ENCODE measurements at regions not wholly inside any gene's neighbourhood (a gene's known extent, or its start where the extent isn't known, plus 50 kb on each side); places are given as distances from the start of the nearest gene placed in this dataset.

DNA sequence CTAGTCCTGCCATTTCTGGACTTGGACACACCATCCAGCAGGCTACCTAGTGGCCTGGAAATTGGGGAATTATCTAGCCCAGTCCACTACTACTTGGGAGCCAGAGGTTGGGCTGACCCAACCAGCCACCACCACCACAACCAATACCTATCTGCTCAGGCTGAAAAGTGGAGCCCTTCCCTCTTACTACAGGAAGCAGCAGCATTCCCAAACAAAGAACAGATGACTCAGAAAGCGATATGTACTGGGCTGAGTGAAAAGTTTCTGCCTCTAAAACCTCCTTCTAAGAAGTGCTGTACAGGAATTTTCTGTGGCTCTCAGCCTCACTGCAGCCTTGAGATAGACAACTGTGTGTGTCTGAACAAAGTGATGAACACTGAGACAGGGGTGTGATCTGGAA, 279.4 kb downstream of the CDH10 start:
- no peak for TF ChIP-seq CTCF (IDR thresholded peaks at IDR 0.05; ENCODE audit: insufficient read depth, low read length, missing control alignments)
- no peak overlapping the region for H3K4me3 ChIP-seq (ENCODE audit: low read depth, low read length)
- no peak for DNase-seq (ENCODE audit: low read depth, low spot score)
- CTCF ChIA-PET, result no interaction called here
- POLR2A ChIA-PET, result no interaction called here

DNA sequence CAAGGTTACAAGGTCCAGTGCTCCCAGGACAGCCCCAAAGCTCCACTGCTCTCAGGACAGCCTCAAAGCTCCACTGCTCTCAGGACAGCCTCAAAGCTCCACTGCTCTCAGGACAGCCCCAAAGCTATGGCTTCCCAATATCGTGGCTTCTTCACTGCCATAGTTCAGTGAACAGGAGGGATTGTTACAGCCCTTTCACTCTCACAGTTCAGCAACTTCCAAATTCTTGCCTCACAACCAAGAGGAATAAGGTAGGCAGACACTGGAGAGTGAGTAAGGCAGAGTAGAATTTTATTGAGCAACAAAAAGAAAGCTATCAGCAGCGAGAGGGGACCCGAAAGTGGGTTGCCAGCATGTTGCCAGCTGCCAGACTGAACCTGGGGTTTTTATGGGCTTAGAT, 277.6 kb downstream of the CDH10 start:
- TF ChIP-seq CTCF (IDR thresholded peaks at IDR 0.05; ENCODE audit: insufficient read depth, low read length, missing control alignments), result no peak
- CTCF ChIA-PET, result no interaction called here

GRCh38 chr5:24368115-24368514, 276.7 kb downstream of the CDH10 start:
- TF ChIP-seq CTCF (IDR thresholded peaks at IDR 0.05; ENCODE audit: insufficient read depth, low read length, missing control alignments), result no peak
- no peak for DNase-seq (ENCODE audit: low read depth, low spot score)
- ChIA-PET CTCF (no interaction called here), POLR2A (no interaction called here)
- H3K4me3 ChIP-seq (ENCODE audit: low read depth, low read length), result no peak overlapping the region

More for the DNA sequence above, 277.6 kb downstream of the CDH10 start:
- POLR2A ChIA-PET, result no interaction called here
- H3K4me3 ChIP-seq (ENCODE audit: low read depth, low read length), result no peak overlapping the region
- no peak for DNase-seq (ENCODE audit: low read depth, low spot score)

DNA sequence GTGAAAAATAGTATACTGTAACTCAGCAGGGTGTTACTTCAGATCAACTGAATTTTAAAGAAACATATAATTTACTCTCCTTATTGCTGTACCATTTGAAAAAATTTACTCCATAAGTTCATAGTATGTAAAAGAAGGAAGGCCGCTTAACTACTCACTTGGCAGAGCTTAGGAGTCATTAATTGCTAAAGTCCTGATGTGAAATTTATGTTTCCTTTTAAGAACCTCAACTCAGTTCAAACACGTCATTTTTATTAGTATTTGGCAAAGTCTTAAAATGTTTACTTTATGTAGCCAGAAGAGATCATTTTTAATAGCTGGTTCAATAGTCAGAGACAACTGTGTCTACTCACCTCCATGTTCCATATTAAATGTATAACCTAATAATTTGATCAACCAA, 268.6 kb downstream of the CDH10 start:
- CTCF ChIA-PET, result no interaction called here
- POLR2A ChIA-PET, result no interaction called here
- H3K4me3 ChIP-seq (ENCODE audit: low read depth, low read length), result no peak overlapping the region
- no peak for DNase-seq (ENCODE audit: low read depth, low spot score)
- TF ChIP-seq CTCF (IDR thresholded peaks at IDR 0.05; ENCODE audit: insufficient read depth, low read length, missing control alignments), result no peak

DNA sequence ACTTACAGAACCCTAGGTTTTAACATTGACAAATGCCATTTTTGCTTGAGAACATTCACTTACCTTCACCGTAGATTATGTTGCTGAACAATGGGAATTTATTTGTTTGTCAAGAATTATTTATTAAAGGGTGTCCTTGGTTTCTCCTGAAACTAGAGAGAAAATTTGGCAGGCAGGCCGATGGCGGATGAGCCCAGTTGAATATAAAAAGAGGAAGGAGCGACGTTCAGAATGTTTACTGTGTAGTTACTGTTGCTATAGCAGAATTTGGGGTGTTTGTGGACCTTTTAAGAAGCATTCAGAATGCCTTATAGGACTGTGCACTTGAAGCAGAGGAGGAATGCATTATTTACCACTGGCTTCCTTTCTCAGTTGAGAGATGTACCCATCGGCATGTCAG, 268.2 kb downstream of the CDH10 start:
- no peak for TF ChIP-seq CTCF (IDR thresholded peaks at IDR 0.05; ENCODE audit: insufficient read depth, low read length, missing control alignments)
- no peak for DNase-seq (ENCODE audit: low read depth, low spot score)
- H3K4me3 ChIP-seq (ENCODE audit: low read depth, low read length), result no peak overlapping the region
- CTCF ChIA-PET, result no interaction called here
- POLR2A ChIA-PET, result no interaction called here

DNA sequence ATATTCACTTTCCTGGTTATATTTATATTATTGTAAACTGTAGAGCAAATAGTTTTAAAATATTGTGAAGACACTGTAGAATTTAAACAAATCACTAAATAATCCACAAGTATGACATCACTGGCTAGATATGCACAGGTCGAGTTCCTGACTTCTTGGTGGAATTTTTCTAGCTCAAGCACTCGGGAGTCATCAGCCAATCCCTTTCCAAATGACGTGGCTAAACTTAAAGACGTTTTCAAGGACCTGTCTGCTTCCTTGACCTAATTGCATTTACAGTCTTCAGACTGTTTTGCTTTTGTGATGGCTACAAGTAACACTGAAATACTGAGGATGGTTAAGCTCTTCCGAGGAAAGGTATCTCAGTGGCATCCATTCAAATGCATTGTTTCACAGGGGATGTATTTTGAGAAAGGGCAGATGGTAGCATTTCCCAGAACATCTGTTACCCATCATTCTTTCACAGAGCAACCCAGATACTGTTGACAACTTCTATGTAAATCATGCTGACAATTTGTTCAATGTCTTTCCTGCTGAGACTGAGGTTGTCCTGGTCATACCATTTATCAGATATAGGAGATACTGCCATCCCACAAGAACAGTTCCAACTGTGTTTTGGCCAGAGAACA, 262.8 kb downstream of the CDH10 start:
- ChIA-PET CTCF (no interaction called here), POLR2A (no interaction called here)
- DNase-seq (ENCODE audit: low read depth, low spot score), result no peak
- no peak overlapping the region for H3K4me3 ChIP-seq (ENCODE audit: low read depth, low read length)
- TF ChIP-seq CTCF (IDR thresholded peaks at IDR 0.05; ENCODE audit: insufficient read depth, low read length, missing control alignments), result no peak

Data from AG04449 (cell line).